GM10266 (cell line): ENCODE measurements at regions not wholly inside any gene's neighbourhood (a gene's known extent, or its start where the extent isn't known, plus 50 kb on each side); places are given as distances from the start of the nearest gene placed in this dataset.

Source experiments
- DNase-seq: peaks from one replicate; pipeline ENCODE4 v3.0.0; 2012; ENCODE audit errors: extremely low spot score
- TF ChIP-seq, protein P1 (sequence below): IDR thresholded peaks from 2 replicates; pipeline ENCODE4 v1.5.1; 2012; ENCODE audit warnings: mild to moderate bottlenecking, low read depth; ENCODE audit not compliant: control insufficient read depth, insufficient read depth; ENCODE audit errors: missing control alignments

DNA sequence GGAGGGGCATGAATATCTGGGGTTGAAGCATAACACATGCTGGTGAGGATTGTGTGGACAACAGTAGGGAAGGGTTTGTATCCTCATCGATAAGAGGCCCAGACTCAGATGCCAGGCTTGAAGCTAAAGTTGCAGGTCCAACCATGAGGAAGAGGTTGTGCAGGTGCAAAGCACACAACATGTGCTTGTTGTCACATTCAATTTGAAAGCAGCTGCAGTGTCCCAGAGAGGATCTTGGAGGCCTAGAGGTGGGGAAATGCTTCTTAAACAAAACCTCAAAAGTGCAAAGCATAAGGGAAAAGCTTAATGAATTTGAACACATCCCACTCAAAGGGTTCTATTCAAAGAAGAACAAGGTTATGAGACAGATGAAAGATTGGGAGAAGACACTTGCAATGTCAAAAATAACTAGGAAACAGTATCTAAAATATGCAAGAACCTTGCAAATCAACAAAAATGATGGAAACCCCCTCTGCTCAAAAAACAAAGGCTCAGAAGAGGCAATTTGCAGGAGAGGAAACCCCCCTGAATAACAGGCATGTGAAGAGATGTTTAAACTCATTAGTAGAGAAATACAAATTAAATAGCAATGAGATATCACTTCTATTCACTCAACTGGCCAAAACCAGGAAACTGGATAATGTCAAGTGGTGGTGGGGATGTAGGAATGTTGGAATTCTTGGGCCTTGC lies 187.1 kb downstream of the KATNAL1 start:
- no peak for DNase-seq
- TF ChIP-seq, protein P1, sequence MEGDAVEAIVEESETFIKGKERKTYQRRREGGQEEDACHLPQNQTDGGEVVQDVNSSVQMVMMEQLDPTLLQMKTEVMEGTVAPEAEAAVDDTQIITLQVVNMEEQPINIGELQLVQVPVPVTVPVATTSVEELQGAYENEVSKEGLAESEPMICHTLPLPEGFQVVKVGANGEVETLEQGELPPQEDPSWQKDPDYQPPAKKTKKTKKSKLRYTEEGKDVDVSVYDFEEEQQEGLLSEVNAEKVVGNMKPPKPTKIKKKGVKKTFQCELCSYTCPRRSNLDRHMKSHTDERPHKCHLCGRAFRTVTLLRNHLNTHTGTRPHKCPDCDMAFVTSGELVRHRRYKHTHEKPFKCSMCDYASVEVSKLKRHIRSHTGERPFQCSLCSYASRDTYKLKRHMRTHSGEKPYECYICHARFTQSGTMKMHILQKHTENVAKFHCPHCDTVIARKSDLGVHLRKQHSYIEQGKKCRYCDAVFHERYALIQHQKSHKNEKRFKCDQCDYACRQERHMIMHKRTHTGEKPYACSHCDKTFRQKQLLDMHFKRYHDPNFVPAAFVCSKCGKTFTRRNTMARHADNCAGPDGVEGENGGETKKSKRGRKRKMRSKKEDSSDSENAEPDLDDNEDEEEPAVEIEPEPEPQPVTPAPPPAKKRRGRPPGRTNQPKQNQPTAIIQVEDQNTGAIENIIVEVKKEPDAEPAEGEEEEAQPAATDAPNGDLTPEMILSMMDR = no peak

GRCh38 chr13:30119476-30119875 lies 187.9 kb downstream of the KATNAL1 start:
- TF ChIP-seq, protein P1 = no peak
- DNase-seq = no peak

- TF ChIP-seq, protein P1 = no peak
- no peak for DNase-seq
Measured at GRCh38 chr13:30116379-30116778, 191.0 kb downstream of the KATNAL1 start.

GRCh38 chr13:30115257-30115600 lies 192.1 kb downstream of the KATNAL1 start:
- DNase-seq = no peak
- TF ChIP-seq, protein P1 = no peak

DNA sequence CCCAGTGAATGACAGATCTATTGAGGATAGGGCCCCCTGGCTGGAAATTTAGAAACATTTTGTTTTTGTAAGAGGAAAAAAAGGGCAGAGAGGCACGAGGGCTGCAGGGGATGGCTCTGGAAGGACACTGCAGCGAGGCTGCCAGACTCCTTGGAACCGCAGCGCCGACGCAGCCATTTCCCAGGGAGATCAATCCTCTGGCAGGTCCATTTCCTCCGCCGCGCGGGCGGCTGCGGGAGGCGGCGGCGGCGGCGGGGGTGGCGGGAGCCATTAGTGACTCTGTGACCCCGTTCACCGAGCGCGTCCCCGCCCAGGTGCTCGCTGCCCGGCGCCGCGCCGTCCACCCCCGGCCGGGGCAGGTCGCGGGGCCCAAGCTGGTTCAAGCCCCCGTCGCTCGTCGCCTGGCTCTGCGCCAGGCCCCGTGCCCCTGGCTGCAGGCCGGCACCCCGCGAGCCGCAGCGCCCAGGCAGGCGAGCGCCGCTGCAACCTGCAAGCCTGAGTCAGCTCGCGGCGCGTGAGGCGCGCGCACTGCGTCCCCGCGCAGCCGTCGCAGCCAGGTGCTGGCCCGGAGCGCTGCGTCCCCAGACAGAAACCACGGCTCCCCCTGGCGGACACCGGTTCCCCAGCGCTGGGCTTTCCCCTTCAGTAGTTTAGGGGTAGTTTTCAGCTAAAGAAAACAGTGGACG lies 192.6 kb downstream of the KATNAL1 start:
- TF ChIP-seq, protein P1 = peak; percentile 95
- DNase-seq = peak; percentile 89

DNA sequence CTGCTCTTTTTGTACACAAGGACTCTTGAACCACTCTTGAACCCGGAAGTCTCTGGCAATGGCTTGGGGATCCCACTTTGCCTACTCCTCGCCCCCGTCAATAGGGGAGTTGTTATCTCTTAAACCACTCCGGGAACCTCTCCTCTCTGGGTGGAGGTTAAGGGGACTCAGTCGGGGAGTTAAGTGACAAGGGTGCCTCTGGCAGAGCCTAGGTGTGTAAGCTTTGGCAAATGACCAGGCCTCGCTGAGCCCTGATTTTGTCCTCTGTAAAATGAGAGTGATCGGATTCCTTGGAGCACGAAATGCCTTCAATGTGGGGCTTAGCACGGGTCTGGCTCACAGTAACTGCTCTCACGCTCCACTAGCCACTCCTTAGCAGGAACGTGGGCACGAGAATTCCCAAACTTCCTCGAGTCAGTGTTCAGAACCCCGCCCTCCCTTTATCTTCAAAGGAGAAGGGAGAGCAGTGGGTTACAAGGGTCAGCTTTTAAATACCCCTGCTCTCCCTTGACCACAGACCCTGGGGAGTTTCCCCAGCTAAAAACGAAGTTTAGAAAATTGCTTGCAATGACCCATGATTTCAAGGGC lies 193.3 kb downstream of the KATNAL1 start:
- TF ChIP-seq, protein P1 = no peak
- DNase-seq = no peak

DNA sequence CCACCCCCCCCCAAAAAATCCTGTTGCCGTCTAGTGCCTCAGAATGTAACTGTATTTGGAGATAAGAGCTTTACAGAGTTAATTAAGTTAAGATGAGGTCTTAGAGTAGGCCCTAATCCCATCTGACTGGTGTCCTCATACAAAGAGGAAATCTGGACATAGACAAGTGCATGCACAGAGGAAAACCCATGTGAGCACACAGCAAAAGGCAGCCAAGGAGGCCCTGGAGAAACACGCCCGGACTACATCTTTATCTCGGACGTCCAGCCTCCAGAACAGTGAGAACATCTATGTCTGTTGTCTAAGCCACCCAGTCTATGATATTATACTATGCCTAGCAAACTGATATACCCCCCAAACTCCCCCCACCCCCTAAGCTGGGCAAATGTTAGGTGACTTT lies 193.8 kb downstream of the KATNAL1 start:
- DNase-seq = no peak
- TF ChIP-seq, protein P1 = no peak
